Left ventricle myocardium inferior (tissue), 1 donor: ENCODE measurements at regions not wholly inside any gene's neighbourhood (a gene's known extent, or its start where the extent isn't known, plus 50 kb on each side); places are given as distances from the start of the nearest gene placed in this dataset.

ENCODE experiments used
- DNase-seq: peaks from one replicate; pipeline ENCODE4 v3.0.0-alpha.2; 2020
- H3K27ac ChIP-seq: fragments of 200-600 bp; replicated peaks from 2 replicates; pipeline ENCODE4 v1.8.0; 2021
- H3K27me3 ChIP-seq: fragments of 200-600 bp; 2 replicates; pipeline ENCODE4 v1.8.0; 2021; ENCODE audit warnings: low read depth
- H3K36me3 ChIP-seq: fragments of 200-600 bp; 2 replicates; pipeline ENCODE4 v1.8.0; 2021
- H3K4me1 ChIP-seq: fragments of 200-600 bp; 2 replicates; pipeline ENCODE4 v1.8.0; 2021
- H3K4me3 ChIP-seq: fragments of 200-600 bp; 2 replicates; pipeline ENCODE4 v1.8.0; 2021; ENCODE audit warnings: mild to moderate bottlenecking, moderate library complexity
- H3K9me3 ChIP-seq: fragments of 200-600 bp; replicated peaks from 2 replicates; pipeline ENCODE4 v1.8.0; 2021
- intact Hi-C: fragments of 100-400 bp; cut with micrococcal nuclease; formaldehyde crosslinking; loops from one replicate; pipeline ENCODE4 v1.11.0; 2022
- TF ChIP-seq, protein P1 (sequence below): fragments of 200-600 bp; IDR thresholded peaks from 2 replicates; pipeline ENCODE4 v1.8.0; 2021; ENCODE audit warnings: antibody characterized with exemption, mild to moderate bottlenecking, borderline replicate concordance
- donor health status: DM: no; HTN: yes; CAD: no; lungs with severe emphysema.

DNA sequence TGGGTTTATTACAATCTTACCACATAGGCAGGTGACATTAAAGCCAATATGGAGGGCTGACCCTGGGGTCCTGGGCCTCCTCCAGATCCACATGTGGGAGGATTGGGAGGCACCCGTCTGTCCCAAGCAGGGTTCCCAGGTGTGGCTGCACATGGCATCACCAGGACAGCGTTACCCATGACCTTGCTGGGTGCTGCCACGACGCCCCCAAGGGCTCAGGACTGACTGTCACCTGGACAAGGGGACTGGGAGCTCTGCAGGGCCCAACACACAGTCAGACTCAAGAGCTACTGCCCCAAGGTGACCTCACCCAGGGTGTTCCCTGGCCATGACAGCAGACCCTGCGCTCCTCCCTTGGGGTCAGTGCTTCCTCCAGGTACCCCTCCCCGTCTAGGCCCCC is 437.4 kb upstream of the MYT1L start:
- Histone ChIP-seq H3K9me3 (no peaks in the 10 kb centered on the region), H3K36me3 (no peaks in the 10 kb centered on the region), H3K27ac (no peak overlapping the region), H3K27me3 (no peaks in the 10 kb centered on the region), H3K4me1 (peaks cover 21% of the 10 kb centered on the region), H3K4me3 (no peak overlapping the region)
- intact Hi-C loops = no loop called here
- DNase-seq = no peak
- TF ChIP-seq, protein P1, sequence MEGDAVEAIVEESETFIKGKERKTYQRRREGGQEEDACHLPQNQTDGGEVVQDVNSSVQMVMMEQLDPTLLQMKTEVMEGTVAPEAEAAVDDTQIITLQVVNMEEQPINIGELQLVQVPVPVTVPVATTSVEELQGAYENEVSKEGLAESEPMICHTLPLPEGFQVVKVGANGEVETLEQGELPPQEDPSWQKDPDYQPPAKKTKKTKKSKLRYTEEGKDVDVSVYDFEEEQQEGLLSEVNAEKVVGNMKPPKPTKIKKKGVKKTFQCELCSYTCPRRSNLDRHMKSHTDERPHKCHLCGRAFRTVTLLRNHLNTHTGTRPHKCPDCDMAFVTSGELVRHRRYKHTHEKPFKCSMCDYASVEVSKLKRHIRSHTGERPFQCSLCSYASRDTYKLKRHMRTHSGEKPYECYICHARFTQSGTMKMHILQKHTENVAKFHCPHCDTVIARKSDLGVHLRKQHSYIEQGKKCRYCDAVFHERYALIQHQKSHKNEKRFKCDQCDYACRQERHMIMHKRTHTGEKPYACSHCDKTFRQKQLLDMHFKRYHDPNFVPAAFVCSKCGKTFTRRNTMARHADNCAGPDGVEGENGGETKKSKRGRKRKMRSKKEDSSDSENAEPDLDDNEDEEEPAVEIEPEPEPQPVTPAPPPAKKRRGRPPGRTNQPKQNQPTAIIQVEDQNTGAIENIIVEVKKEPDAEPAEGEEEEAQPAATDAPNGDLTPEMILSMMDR = no peak

DNA sequence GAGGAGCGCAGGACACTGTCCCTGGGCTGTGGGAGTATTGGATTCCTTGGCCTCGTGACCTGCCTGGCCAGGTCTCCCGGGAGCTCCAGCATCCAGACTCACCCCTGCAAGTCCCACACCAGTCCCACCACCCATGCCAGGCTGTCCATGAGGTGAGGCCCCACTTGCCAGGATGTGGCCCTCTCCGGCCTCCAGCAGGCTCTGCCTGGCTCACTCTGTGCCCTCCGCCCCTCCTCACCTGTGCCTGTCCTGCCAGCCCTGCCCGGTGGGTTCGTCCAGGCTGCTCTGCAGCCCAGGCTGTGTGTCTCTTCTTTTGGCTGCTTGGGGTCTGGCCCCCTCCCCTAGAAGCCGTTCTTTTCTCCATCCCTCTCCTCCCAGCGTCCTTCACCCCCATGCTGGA is 436.8 kb upstream of the MYT1L start:
- Histone ChIP-seq H3K27ac (no peak overlapping the region), H3K4me3 (no peak overlapping the region), H3K4me1 (peaks cover 21% of the 10 kb centered on the region), H3K9me3 (no peaks in the 10 kb centered on the region), H3K36me3 (no peaks in the 10 kb centered on the region), H3K27me3 (no peaks in the 10 kb centered on the region)
- intact Hi-C loops = no loop called here
- DNase-seq = no peak
- TF ChIP-seq, protein P1 = no peak

DNA sequence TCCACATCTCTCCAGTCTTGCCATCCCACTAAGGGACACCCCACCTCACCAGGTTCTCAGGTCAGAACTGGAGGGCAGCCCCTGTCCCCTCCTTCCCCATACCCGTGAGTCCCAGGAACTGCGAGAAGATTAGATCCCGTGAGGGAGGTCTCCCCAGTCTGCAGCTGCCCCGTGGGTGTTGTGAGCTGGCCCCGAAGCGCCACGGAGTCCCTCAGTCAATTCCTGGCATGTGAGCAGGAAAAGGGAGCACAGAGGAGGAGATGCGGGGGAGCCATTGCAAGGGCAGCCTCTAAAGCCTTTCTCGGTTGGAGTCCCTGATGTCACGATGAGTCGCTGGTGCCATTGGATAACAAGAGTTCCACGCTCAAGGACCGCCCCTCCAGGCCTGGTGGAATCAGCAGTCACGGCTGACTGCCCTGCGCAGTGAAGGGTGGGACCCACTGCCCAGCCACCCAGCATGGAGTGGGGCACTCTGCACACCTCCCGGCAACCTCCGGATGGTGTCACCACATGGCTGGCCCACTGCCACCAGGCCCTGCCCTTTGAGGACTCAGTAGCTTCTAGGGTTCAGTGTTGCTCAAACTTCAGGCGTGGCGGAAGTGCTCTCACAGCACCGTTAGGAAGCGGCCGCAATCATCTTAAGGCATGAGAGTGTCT is 434.9 kb upstream of the MYT1L start:
- Histone ChIP-seq H3K27me3 (no peaks in the 10 kb centered on the region), H3K4me1 (peaks cover 21% of the 10 kb centered on the region), H3K4me3 (no peak overlapping the region), H3K27ac (no peak overlapping the region), H3K36me3 (no peaks in the 10 kb centered on the region), H3K9me3 (peaks cover 3% of the 10 kb centered on the region)
- intact Hi-C loops = no loop called here
- no peak for DNase-seq
- TF ChIP-seq, protein P1 = no peak

DNA sequence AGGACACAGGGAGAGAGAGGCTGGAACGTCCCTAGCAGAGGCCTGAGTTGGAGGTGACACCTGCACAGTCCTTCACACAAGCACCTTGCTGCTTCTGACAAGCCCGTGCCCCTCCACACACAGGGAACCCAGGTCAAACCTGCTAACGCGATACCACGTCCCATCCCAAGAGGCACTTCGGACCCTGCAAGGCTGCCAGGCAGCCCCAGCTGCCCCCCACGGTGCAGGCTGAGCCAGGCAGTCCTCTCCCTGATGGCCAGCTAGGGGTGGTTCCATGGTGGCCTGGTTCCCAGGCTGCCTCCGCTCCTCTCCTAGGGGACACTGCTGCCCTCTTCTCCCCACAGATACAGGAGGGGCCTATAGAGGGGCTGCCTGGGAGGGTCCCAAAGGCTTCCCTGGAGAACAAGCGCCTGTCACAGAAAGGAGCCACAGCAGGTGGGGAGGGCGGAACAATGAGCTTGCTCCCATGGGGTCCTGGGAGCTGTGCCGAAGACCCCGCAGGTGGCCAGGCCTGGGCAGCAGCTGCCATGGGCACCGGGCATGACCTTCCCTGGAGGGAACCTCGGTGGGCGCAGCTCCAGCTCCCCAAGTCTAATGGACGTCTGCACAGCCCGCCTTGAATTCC is 434.2 kb upstream of the MYT1L start:
- peaks cover 10% of the 10 kb centered on the region for H3K9me3 ChIP-seq
- intact Hi-C loops = no loop called here
- TF ChIP-seq, protein P1 = no peak
- H3K4me1 ChIP-seq = peaks cover 18% of the 10 kb centered on the region
- no peaks in the 10 kb centered on the region for H3K36me3 ChIP-seq
- no peaks in the 10 kb centered on the region for H3K27me3 ChIP-seq
- no peak for DNase-seq
- H3K4me3 ChIP-seq = no peak overlapping the region
- H3K27ac ChIP-seq = no peak overlapping the region

DNA sequence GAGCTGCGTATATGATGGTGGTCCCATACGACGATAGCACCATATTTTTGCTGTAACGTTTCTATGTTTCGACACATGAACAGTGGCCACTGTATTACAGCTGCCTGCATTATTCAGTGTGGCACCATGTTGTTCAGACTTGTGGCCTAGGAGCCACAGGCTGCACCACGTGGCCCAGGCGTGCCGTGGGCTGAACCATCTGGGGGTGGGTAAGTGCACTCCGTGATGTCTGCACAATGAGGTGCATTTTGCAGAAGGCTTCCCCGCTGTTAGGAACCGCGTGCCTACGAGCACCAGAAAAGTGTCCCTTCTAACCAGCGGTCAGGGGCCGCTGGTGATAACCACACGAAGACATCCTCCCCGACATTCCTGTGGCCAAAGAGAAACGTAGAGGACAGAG is 433.7 kb upstream of the MYT1L start:
- TF ChIP-seq, protein P1 = no peak
- no peak for DNase-seq
- Histone ChIP-seq H3K9me3 (peaks cover 13% of the 10 kb centered on the region), H3K4me1 (peaks cover 14% of the 10 kb centered on the region), H3K27me3 (no peaks in the 10 kb centered on the region), H3K36me3 (no peaks in the 10 kb centered on the region), H3K27ac (no peak overlapping the region), H3K4me3 (no peak overlapping the region)
- intact Hi-C loops = no loop called here
